Type B pancreatic cell (in vitro differentiated cells): ENCODE measurements at regions not wholly inside any gene's neighbourhood (a gene's known extent, or its start where the extent isn't known, plus 50 kb on each side); places are given as distances from the start of the nearest gene placed in this dataset.

Experiments used
- DNase-seq: peaks from one replicate; pipeline ENCODE4 v3.0.0; 2021; ENCODE audit warnings: mixed read lengths; ENCODE audit not compliant: unreplicated experiment; ENCODE audit errors: extremely low spot score
- H3K27ac Mint-ChIP-seq: 2 replicates; pipeline ENCODE4 v1.8.0; 2021; ENCODE audit warnings: mild to moderate bottlenecking, mixed read lengths
- H3K27me3 Mint-ChIP-seq: 2 replicates; pipeline ENCODE4 v1.8.0; 2021; ENCODE audit warnings: mixed read lengths
- H3K36me3 Mint-ChIP-seq: 2 replicates; pipeline ENCODE4 v1.8.0; 2021; ENCODE audit warnings: mixed read lengths
- H3K4me1 Mint-ChIP-seq: one replicate; pipeline ENCODE4 v1.8.0; 2021; ENCODE audit warnings: mixed read lengths; ENCODE audit not compliant: unreplicated experiment
- H3K4me3 Mint-ChIP-seq: 2 replicates; pipeline ENCODE4 v1.8.0; 2021; ENCODE audit warnings: mild to moderate bottlenecking, mixed read lengths
- H3K9me3 Mint-ChIP-seq: 2 replicates; pipeline ENCODE4 v1.8.0; 2021; ENCODE audit warnings: mixed read lengths
- TF ChIP-seq, protein P1 (sequence below): fragments of 200-600 bp; sonication (generic); conservative IDR thresholded peaks from 2 replicates; pipeline ENCODE4 v1.5.0; 2021; ENCODE audit warnings: antibody characterized with exemption, mild to moderate bottlenecking

DNA sequence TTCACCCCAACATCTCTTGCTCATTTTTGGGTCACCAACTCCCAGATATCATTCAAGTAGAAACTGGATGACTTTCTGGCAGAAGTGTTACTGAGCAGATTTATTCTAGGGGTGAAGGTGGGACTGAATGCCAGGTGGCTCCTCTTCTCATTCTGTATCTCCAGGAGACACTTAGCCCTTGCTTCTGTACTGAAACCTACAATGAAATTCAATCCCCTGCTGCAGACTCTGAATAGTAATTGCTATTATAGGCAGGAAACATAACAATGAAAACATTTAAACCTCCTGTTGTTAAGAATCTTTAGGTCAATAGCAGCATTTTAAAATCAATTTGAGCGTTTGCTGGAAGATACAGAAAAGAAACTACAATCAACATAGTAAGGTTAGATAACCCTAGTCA, 879.4 kb upstream of the TENM4 start:
- Mint-ChIP-seq H3K4me3 (no peak overlapping the region), H3K36me3 (no peaks in the 10 kb centered on the region), H3K27ac (no peak overlapping the region), H3K9me3 (no peaks in the 10 kb centered on the region), H3K4me1 (no peaks in the 10 kb centered on the region), H3K27me3 (no peaks in the 10 kb centered on the region)
- no peak for DNase-seq
- TF ChIP-seq, protein P1, sequence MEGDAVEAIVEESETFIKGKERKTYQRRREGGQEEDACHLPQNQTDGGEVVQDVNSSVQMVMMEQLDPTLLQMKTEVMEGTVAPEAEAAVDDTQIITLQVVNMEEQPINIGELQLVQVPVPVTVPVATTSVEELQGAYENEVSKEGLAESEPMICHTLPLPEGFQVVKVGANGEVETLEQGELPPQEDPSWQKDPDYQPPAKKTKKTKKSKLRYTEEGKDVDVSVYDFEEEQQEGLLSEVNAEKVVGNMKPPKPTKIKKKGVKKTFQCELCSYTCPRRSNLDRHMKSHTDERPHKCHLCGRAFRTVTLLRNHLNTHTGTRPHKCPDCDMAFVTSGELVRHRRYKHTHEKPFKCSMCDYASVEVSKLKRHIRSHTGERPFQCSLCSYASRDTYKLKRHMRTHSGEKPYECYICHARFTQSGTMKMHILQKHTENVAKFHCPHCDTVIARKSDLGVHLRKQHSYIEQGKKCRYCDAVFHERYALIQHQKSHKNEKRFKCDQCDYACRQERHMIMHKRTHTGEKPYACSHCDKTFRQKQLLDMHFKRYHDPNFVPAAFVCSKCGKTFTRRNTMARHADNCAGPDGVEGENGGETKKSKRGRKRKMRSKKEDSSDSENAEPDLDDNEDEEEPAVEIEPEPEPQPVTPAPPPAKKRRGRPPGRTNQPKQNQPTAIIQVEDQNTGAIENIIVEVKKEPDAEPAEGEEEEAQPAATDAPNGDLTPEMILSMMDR: no peak

DNA sequence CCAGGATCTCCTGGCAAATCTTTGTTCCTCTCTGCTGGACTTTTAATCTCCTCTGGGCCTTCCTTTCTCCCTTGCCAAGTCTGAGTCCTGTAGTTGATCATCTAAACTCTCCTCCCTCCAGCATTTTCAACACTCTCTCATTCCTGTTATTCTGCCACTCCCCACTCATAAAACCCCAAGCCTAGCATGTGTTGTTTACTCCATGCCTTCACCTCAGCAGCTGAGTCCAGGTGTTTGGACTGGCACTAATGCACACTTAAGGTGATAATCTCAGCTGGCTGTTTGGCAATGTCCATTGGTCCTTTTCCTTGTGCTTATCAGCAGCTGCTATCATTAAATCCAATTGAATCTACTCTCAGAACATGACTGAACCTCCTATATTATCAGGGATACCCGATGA, 876.8 kb upstream of the TENM4 start:
- TF ChIP-seq, protein P1: no peak
- Mint-ChIP-seq H3K27me3 (no peaks in the 10 kb centered on the region), H3K4me1 (no peaks in the 10 kb centered on the region), H3K9me3 (no peaks in the 10 kb centered on the region), H3K36me3 (no peaks in the 10 kb centered on the region), H3K27ac (no peak overlapping the region), H3K4me3 (no peak overlapping the region)
- DNase-seq: no peak

DNA sequence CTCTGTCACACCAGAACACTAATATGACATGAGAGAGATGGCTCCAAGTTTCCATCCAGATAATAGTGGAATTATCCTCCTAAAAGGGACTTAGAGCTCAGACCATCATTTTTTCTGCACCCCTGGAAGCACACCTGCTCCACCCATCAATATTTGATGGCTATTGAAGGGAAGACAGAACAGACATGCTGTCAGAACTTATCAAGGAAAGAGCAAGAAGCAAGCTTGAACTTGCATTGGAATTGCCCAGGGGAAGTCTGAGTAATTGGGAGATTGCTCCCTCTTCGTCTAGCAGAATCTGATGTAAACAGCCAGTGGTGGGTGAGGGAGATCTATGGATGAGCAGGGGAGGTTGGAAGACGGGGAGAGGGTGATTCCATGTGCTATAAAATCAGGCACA, 874.4 kb upstream of the TENM4 start:
- Mint-ChIP-seq H3K36me3 (no peaks in the 10 kb centered on the region), H3K4me3 (no peak overlapping the region), H3K9me3 (no peaks in the 10 kb centered on the region), H3K27ac (no peak overlapping the region), H3K27me3 (no peaks in the 10 kb centered on the region), H3K4me1 (no peaks in the 10 kb centered on the region)
- DNase-seq: no peak
- TF ChIP-seq, protein P1: no peak

DNA sequence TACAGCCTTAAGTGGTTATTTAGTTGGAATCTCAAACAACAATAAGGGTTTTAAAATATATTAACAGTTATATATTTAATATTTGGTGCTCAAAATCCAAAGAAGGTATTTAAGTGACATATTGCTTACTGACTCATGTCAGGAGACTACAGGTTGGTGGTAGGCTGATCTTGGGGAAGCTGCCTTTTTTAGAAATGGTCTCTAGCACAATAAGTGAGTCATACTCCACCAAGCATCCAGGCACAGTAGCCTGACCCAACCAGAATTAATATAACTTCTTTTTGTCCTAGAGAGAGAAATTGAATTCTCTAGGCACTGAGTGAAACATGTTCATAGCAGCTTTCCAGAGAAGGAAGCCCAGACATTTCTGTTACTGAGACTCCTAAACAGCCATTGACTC, 868.5 kb upstream of the TENM4 start:
- H3K4me3 Mint-ChIP-seq: no peak overlapping the region
- no peaks in the 10 kb centered on the region for H3K36me3 Mint-ChIP-seq
- H3K4me1 Mint-ChIP-seq: no peaks in the 10 kb centered on the region

DNA sequence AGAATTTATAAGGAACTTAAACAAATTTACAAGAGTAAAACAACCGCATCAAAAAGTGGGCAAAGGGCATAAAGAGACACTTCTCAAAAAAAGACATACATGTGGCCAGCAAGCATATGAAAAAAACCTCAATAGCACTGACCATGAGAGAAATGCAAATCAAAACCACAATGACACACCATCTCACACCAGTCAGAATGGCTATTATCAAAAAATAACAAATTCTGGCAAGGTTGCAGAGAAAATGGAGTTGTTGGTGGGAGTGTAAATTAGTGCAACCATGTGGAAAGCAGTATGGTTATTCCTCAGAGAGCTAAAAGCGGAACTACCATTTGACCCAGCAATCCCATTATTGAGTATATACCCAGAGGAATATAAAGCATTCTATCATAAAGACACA, 866.8 kb upstream of the TENM4 start:
- no peak overlapping the region for H3K27ac Mint-ChIP-seq
- H3K36me3 Mint-ChIP-seq: no peaks in the 10 kb centered on the region
- H3K4me3 Mint-ChIP-seq: no peak overlapping the region
- TF ChIP-seq, protein P1: no peak
- no peaks in the 10 kb centered on the region for H3K27me3 Mint-ChIP-seq
- H3K9me3 Mint-ChIP-seq: peaks cover 13% of the 10 kb centered on the region
- H3K4me1 Mint-ChIP-seq: no peaks in the 10 kb centered on the region
- DNase-seq: no peak

More for the DNA sequence above, 868.5 kb upstream of the TENM4 start:
- H3K27me3 Mint-ChIP-seq: no peaks in the 10 kb centered on the region
- no peak overlapping the region for H3K27ac Mint-ChIP-seq
- no peak for DNase-seq
- H3K9me3 Mint-ChIP-seq: peaks cover 11% of the 10 kb centered on the region
- TF ChIP-seq, protein P1: no peak
